Dedifferentiated amniotic fluid mesenchymal stem cell (primary cell): ENCODE measurements at regions not wholly inside any gene's neighbourhood (a gene's known extent, or its start where the extent isn't known, plus 50 kb on each side); places are given as distances from the start of the nearest gene placed in this dataset.
"Not testable (repeated sequence)": the region's sequence is repeated elsewhere in the genome, so short reads cannot be mapped to it uniquely, and the experiment has no call there.

Experiments
- DNase-seq: peaks from one replicate; pipeline ENCODE4 v3.0.0-alpha.2; 2016; ENCODE audit errors: extremely low spot score

DNA sequence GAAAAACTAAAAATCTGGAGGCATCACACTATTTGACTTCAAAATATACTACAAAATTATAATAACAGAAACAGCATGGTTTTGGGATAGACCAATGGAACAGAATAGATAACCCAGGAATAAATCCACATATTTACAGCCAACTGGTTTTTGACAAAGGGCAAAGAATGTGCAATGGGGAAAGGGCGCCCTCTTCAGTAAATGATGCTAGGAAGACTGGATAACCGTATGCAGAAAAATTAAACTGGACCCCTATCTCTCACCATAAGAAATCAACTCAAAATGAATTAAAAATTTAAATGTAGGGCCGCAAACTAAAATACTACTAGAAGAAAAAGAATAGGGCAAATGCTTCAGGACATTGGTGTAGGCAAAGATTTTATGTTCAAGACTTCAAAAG, 440.5 kb upstream of the SGCG start:
- DNase-seq, result no peak

DNA sequence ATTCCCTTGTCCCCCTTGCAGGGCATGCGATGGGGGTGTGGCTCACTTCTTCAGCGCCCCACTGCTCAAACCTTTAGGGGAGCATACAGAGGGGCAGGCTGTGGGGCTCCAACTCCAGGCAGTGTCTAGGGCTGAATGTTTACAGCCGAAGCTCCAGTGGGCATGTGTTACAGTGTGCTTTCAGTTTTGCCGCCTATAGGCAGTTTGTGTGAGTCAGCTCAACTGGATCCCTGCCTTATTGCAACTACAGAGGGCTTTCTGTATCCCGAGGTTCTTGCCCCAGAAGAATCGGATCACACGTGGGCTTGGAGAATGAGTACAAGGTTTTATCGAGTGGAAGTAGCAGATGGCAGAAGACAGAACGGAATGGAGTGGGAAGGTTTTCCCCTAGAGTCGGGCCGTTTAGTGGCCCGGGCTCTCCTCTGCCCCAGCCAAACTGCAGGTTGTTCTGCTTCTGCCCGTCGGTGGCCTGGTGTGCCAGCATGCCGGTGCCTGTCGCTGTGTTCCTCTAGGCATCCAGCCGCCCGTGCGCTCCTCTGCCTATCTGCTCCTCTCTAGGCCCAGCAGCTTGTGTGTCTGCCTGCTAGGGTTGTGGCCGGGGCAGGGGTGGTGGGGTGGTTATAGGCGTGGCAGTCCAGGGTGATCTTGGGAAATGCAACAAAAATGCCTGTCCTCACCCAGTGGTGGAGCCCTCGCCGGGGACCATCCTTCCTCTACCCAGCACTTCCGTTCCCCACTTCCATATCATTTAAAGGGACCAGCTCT, 435.9 kb upstream of the SGCG start:
- no peak for DNase-seq

DNA sequence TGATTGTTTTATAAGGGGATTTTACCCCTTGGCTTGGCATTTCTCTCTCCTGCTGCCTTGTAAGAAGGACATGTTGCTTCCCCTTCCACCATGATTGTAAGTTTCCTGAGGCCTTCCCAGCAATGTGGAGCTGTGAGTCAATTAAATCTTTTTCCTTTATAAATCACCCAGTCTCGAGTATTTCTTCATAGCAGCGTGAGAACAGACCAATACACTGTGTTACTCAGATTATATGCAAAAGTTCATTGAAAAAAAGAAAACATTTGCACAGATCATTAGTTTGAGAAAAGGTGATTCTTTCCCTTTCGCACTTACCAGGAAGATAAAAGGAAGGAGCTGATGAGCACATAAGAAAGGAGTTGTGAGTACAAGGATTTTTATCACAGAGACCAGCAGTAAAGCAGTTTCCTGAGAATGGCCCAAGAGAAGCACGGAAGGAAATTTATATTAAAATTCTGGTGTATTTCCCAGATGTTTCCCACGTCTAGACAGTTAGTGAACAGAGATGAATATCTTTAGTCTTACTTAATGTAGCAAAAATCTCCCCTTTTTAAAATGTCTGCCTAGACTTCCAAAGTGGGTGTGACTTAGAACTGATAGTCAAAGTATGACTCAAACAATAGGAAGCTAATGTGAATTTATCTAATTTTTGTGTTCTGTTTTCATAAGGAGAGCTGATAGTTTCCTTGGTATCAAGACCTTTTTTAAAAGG, 431.8 kb upstream of the SGCG start:
- DNase-seq, result no peak

DNA sequence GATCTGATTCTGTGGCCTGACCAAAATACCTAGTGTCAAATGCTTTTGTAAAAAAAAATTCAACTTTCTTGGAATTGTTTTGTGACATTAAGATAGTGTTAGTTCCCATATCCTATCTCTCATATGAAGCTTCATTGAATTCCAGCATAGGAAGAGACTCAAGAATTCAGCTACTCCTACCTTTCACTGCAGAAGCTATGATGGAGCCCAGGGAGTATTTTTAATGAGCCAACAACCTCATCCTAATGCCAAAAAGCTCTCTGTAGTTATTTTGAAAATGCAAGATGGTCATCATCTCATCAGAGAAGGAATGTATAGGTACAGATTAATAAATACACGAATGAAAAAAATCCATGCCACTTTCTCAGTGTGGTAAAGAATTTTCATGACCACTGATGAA, 431.2 kb upstream of the SGCG start:
- DNase-seq, result no peak

DNA sequence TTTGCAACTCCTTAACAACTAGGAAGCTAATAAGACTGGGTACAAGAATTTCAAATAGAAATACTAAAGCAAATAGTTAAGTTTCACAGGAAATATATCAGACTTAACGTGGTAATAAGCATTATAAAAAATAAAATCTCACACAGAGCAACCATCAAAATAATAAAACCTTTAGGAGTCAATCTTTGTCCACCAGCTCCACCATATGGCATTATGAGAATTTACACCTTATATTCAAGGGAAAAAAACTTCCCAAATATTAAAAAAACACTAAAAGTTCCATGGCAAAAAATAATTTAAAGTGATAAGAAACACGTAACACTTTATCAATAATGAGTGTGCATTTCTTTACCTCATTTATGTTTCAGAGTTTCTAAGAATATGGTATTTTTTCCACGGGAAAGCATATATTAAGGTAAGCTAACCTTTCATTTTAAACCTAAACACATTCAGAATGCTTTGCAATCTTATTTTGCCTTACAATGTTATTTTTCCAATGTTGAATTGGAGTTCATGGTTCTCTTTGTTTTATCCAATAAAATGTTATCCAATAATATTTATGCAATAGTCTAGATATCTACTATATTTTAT, 423.2 kb upstream of the SGCG start:
- no peak for DNase-seq

DNA sequence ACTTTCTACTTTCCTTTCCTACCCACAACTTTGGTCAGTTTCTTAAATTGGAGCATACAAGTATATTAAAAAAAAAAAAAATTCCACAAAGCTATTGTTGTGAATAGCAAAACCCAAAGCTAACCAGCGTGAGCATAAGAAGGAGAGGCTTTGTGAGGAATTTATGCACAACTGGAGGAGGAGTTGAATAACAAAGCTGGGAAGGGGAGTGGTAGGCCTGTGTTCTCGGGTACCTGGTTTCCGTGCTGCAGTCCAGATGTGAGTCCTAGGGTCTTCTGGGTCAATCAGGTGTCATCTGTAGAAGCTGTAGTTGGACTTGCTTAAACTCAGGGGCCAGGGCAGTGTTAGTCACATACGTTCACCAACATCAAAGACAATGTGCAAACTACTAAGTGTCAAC, 422.5 kb upstream of the SGCG start:
- no peak for DNase-seq

DNA sequence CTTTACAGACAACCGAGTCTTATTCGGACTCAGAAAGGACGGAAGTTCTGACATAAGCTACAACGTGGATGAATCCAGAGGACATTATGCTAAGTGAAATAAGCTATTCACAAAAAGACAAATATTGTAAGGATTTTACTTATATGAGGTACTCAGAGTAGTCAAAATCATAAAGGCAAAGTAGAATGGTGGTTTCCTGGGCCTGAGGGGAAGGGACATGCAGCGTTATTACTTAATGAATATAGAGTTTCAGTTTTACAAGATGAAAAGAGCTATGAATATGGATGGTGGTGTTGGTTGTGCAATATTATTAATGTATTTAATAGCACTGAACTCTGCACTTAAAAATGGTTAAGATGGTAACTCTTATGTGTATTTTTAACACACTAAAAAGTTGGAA, 419.1 kb upstream of the SGCG start:
- DNase-seq, result no peak

DNA sequence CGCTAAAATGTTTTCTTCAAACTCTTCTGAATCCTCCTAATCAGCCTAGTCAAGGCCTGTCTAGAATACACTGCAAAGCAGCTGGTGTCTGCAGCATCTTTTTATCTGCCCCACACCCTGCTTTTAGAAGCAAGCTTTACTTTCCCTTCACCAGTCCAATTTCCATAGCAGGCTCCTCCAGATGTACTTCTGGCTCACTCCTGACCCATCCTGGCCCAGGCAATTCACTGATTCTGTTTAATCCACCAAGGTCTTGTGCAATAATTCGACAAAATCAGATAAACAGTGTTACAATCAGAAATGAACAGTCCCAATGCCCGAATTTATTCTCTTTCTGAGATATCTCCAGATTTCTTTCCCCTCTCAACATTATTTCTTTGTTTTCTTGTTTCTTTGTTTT, 415.2 kb upstream of the SGCG start:
- DNase-seq, result no peak

DNA sequence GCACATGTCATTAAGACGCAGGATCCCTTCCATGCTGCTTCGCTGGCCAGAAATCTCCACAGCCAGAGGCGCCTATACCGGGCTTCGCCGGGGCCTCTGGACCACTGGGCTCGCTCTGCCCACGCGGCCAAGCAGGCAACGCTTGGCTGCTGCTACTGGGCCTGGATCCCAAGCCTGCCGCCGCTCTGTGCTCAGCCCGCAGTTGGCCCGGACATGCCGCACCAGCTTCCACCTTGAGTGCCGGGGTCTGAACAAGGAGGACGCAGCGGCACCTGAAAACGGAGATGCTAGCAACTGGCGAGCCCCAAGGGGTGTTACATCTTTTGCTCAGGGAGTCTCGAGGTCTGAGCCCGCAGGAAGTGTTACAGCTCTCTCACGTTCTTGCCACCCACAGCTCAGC, 409.9 kb upstream of the SGCG start:
- no peak for DNase-seq

DNA sequence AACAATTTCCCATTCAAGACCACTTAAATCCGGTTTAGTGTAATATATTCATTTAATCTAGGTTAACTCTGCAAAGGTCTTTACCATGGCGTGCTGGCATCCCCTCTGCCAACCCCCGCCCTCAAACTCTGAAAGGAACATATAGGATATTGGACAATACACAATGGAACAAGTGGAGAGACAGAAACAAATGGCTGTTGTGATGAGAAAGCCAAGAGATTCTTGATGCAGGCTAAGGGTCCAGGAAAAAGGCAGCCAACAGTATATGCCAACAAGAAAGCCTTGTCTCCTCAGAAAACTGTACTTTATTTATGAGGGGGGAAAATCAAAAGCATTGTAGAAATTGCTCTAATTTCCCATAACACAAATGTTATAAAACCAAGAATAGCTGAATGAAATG, 407.3 kb upstream of the SGCG start:
- no peak for DNase-seq

DNA sequence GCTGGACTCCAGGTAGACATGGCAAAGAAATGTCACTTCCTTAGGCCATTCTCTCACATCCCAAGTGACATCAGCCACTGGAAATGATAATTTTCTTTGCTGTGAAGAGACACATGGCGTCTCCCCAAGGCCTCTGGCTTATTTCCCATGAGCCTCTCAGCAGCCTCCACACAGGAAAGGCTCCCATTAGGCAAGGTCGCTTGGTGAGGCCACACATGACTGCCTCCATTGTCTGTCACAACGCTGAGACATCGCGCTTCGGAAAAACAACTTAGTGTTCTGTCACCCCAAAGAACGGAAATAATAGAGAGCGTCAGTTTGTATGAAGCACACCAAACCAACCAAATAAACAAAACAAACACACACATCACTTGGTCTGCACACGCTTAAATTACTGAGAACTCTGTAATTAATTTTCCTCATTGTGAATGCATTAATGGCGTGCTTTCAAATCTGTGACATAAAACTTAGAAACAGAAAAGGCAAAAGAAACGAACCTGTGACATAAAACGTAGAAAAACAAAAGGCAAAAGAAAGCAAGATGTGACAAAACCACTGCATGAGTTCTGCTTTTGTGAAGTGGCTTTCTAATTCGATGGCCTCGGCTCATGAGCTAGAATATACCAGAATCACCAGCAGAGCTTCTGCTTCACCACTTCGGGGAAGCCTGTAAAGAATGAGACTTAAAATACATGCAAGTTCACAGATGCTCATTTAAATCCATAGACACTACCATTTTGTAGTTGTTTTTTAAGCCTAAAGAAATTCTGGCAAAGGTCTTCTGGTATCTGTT, 404.2 kb upstream of the SGCG start:
- no peak for DNase-seq

DNA sequence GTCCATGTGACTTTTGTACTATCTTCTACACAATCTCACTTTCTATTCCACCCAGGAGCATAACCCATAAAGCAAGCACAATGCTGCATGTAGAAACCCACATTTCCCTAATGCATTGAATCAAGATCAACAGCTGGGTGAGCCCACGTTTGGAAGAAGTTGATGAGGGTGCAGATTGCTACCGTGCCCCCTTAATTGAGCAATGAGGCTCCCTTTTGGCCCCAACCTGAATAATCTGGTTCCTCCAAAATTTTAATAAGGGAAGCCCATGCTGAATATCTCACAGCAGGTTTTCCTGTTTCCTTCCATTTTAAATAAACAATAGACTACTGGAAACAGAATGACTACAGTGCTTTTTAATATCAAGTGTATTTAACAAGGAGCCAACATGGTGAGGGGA, 403.6 kb upstream of the SGCG start:
- no peak for DNase-seq

DNA sequence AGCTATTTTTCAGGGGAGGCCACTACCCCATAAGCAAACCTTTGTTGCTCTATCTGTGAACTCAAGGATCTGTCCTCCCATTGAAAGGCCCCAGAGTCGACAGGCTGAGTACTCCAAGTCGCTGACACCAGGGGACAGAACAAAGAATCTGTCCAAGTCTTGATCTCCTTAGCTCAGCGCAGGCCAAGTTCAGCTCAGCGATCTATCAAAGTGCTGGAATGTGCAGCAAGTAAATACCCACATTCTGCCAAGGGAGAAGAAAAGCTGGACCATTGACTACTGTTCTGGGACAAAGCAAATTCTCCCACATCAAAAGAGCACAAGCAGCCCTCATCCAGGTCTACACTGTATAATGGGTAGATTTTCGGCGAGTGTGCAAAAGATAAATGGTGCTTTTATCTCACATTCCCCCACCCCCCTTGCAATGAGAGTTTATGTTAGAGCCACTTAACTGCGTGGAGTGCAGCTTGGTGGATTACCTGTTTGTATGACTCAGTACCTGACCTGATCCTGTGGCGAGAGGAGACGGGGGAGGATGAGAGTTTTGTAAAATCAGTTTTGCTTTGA, 391.7 kb upstream of the SGCG start:
- no peak for DNase-seq

DNA sequence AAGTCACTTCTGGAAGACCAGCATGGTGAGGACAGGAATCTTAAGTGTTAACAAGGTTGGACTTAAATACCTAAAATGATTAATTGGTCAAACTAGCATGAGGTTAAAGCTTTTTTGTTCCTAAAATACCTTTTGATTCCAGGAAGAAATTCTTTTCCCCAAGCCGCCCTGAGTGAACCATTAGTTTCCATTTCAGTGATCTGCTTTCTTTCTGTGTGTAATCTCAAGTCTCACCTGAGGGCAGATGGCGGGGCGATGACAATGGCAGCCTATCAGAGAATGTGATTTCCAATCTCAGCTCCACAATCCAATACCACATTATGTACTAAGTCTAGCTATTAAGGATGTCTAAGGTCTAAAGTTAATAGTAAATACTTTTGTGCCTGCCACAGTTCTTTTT, 390.9 kb upstream of the SGCG start:
- no peak for DNase-seq

DNA sequence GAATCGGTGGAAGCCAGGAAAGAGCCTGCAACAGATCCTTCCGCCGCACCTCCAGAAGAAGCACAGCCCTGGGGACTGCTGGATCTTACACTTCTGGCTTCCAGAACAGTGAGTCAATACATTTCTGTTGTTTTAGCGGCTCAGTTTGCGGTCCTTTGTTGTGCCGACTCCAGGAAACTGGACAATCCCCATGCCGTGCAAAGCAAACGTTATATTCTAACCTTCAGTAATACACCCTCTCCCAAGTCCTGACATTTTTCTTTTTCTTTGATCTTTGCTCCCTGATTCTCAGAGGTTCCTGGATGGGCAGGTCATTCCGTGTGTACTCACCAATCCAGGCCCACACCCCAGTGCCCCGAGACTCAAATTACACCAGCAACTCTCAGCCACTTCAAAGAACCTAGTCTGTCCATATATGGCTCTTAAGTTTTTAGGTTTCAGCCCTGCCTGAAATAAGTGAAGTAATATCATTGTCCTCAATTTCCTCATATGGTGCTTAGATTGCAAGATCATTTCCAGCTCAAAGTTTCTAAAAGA, 387.1 kb upstream of the SGCG start:
- DNase-seq, result no peak

DNA sequence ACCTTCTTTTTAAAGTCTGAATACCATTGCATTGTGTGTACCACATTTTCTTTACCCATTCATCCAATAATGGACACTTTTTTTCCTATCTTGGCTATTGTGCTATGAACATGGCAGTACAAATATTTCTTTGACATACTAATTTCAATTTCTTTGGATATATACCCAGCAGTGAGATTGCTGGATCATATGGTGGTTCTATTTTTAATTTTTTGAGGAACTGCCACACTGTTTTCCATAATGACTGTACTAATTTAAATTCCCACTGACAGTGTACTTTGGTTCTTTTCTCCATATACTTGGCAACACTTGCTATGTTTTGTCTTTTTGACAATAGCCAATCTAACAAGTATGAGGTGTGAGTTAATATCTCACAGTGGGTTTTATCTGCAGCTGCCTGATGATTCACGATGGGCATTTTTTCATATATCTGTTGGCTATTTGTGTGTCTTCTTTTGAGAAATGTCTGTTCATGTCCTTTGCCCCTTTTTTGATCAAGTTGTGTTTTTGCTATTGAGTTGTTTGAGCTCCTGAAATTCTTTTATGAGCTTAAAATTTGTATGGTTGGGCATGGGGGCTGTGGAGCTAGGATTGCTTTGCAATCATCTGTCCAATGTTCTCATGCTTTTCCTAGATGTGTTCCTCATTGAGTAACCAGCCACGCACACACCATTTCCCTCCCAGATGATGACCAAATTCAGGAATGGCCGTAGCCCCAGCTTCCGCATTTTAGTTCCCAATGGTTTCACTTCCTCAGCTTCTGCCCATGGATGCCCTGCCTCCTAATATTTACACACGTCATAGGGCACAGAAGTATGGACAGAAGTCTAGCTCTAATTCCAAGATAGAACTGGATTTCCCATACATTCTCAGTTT, 380.0 kb upstream of the SGCG start:
- DNase-seq, result no peak

DNA sequence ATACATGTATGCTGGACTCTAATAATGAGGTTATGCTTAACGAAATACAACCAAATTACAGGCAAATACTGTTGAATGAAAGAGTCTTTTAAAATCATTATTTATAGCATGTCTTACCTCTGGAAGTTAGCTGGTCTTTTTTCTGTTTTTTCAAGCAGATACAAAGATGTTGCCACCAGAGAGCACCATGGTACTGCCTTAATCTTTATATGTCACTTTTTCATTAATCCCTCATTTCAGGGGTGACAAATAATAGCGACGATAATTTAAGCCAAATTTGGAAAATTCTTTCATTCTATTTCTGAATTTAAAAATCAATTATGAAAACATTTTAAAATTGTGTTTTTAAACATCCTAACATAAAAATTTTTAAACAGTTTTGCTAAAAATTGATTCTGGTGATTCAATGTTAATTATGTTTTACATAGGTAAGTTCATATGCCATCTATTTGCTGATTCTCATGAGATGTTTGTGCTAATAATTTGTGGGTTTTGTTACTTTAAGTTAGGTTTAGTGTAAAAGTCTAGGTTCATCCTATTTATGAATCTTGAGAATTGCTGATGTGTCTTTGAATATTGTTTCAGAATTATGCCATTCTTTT, 379.3 kb upstream of the SGCG start:
- DNase-seq, result no peak

DNA sequence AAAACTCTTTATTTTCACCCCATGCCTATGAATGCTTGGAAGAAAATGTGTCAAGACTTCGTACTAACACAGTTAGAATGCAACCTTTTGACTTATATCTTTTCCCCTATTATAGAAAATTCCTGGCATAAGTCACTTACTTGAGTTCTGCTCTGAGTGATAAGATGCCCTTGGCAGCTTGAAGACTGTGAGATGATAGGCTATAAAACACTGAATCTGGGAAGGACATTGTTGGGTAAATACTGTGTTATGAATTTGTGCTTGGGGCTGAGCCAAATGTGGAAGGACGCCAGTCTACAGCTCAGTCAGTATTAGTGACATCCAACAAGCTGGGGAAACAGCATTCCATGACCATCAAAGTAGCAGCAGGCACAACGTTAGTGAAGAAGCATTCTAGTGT, 368.0 kb upstream of the SGCG start:
- DNase-seq, result no peak

DNA sequence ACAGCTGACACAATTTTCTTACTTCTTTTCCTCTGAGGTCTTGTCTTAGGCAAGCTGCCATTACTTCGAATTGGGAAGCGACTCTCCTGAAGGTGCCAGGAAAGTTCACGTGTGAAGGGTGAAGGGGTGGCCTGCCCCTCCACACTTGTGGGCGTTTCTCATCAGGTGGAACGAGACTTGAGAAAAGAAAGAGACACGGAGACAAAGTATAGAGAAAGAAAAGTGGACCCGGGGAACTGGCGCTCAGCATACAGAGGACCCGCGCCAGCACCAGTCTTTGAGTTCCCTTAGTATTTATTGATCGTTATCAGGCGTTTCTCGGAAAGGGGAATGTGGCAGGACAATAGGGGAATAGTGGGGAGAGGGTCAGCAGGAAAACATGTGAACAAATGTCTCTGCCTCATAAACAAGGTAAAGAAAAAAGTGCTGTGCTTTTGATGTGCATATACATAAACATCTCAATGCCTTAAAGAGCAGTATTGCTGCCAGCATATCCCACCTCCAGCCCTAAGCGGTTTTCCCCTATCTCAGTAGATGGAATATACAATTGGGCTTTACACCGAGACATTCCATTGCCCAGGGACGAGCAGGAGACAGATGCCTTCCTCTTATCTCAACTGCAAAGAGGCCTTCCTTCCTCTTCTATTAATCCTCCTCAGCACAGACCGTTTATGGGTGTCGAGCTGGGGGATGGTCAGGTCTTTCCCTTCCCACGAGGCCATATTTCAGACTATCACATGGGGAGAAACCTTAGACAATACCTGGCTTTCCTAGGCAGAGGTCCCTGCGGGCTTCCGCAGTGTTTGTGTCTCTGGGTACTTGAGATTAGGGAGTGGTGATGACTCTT, 367.0 kb upstream of the SGCG start:
- not testable (repeated sequence) for DNase-seq
